B cell (primary cell): ENCODE measurements at regions not wholly inside any gene's neighbourhood (a gene's known extent, or its start where the extent isn't known, plus 50 kb on each side); places are given as distances from the start of the nearest gene placed in this dataset.
A peak's percentile ranks its signal among the peaks of the same experiment; 100 is the strongest.

ENCODE experiments used
- ATAC-seq: fragments of 200-7000 bp; cut with Tn5 transposase; one replicate; pipeline ENCODE4 v1.10.0; 2021; ENCODE audit warnings: low read depth, mild to moderate bottlenecking, moderate number of reproducible peaks, moderate library complexity
- CTCF ChIA-PET: fragments of 350-600 bp; sonication (Branson Sonifier 250); formaldehyde crosslinking; loops from one replicate; lab custom pipeline; 2021; ENCODE audit warnings: antibody characterized with exemption, inconsistent platforms; lab: Charles Lee
- POLR2A ChIA-PET: fragments of 350-600 bp; sonication (Branson Sonifier 250); formaldehyde crosslinking; loops from one replicate; lab custom pipeline; 2021; ENCODE audit warnings: antibody characterized with exemption; lab: Charles Lee
- DNase-seq: peaks from one replicate; pipeline ENCODE4 v3.0.0; 2013
- H2AFZ ChIP-seq: 2 replicates; pipeline ENCODE4 v1.6.1; 2012; ENCODE audit warnings: mild to moderate bottlenecking, low read depth, low read length; ENCODE audit not compliant: insufficient read depth, poor library complexity, severe bottlenecking
- H3K27ac ChIP-seq, 2 donors: 1 replicate in 1 of 2; 2 replicates in 1 of 2; pipeline ENCODE4 v1.5.1; 2012 to 2013; ENCODE audit warnings: low read length in 2 of 2, mild to moderate bottlenecking in 2 of 2, moderate library complexity in 1 of 2
- H3K27me3 ChIP-seq, 4 experiments: fragments of 200-600 bp in 1 of 4; sonication (generic) in 1 of 4; replicated peaks in 1 of 4; 1 replicate in 2 of 4; 2 replicates in 2 of 4; pipeline versions ENCODE4 v1.6.1 to v1.7.0; 2013 to 2016; ENCODE audit warnings: low read length in 3 of 4, mild to moderate bottlenecking in 2 of 4, mixed read lengths in 1 of 4, moderate library complexity in 1 of 4; ENCODE audit not compliant: insufficient read depth in 4 of 4, control insufficient read depth in 3 of 4; ENCODE audit errors: control extremely low read depth in 1 of 4
- H3K36me3 ChIP-seq, 2 experiments: replicated peaks in 1 of 2; 1 replicate in 1 of 2; 2 replicates in 1 of 2; pipeline versions ENCODE4 v1.6.1 to v1.7.1; 2013; ENCODE audit warnings: low read length in 1 of 2; ENCODE audit not compliant: insufficient read depth in 2 of 2, control insufficient read depth in 1 of 2; ENCODE audit errors: control extremely low read depth in 1 of 2, extremely low read depth in 1 of 2
- H3K4me1 ChIP-seq, 2 donors: fragments of 200-600 bp in 1 of 2; sonication (generic) in 1 of 2; 1 replicate in 1 of 2; 2 replicates in 1 of 2; pipeline versions ENCODE4 v1.5.1 to v1.6.1; 2013 to 2017; ENCODE audit warnings: low read length in 2 of 2; ENCODE audit not compliant: control insufficient read depth in 2 of 2, insufficient read depth in 2 of 2
- H3K4me2 ChIP-seq: replicated peaks from 2 replicates; pipeline ENCODE3; 2012; ENCODE audit warnings: mild to moderate bottlenecking, low read depth, low read length; ENCODE audit not compliant: poor library complexity, severe bottlenecking
- H3K4me3 ChIP-seq, 5 experiments: fragments of 200-600 bp in 1 of 5; sonication (generic) in 1 of 5; 1 replicate in 3 of 5; 2 replicates in 2 of 5; pipeline versions ENCODE4 v1.5.1 to v1.7.0; 2011 to 2016; ENCODE audit warnings: low read length in 4 of 5, mild to moderate bottlenecking in 4 of 5, low read depth in 2 of 5, control low read depth in 1 of 5, moderate library complexity in 1 of 5; ENCODE audit not compliant: insufficient read depth in 1 of 5; ENCODE audit errors: control extremely low read depth in 1 of 5, extremely low read depth in 1 of 5
- H3K79me2 ChIP-seq: fragments of 200-600 bp; sonication (generic); one replicate; pipeline ENCODE4 v1.6.0; 2016; ENCODE audit warnings: low read length; ENCODE audit not compliant: control insufficient read depth, insufficient read depth
- H3K9ac ChIP-seq: fragments of 200-600 bp; sonication (generic); 2 replicates; pipeline ENCODE4 v1.6.1; 2017; ENCODE audit warnings: mild to moderate bottlenecking, low read length, moderate library complexity
- H3K9me3 ChIP-seq, 3 donors: one replicate each; pipeline versions ENCODE4 v1.6.1 to v1.7.1; 2013; ENCODE audit warnings: low read length in 2 of 3; ENCODE audit not compliant: control insufficient read depth in 2 of 3, insufficient read depth in 1 of 3; ENCODE audit errors: control extremely low read depth in 1 of 3
- H4K20me1 ChIP-seq: 2 replicates; pipeline ENCODE4 v1.6.0; 2012; ENCODE audit warnings: mild to moderate bottlenecking, low read length; ENCODE audit not compliant: insufficient read depth, control insufficient read depth, poor library complexity, severe bottlenecking
- H3K27ac Mint-ChIP-seq: one replicate; pipeline ENCODE4 v1.8.0; 2021; ENCODE audit warnings: mixed read lengths
- H3K27me3 Mint-ChIP-seq: one replicate; pipeline ENCODE4 v1.8.0; 2021; ENCODE audit warnings: mixed read lengths
- H3K4me1 Mint-ChIP-seq: one replicate; pipeline ENCODE4 v1.8.0; 2021; ENCODE audit warnings: mixed read lengths
- H3K4me3 Mint-ChIP-seq: one replicate; pipeline ENCODE4 v1.8.0; 2021; ENCODE audit warnings: mixed read lengths
- H3K9me3 Mint-ChIP-seq: one replicate; pipeline ENCODE4 v1.8.0; 2022; ENCODE audit warnings: mixed read lengths; ENCODE audit not compliant: insufficient read depth
- CTCF ChIP-seq: fragments of 200-600 bp; IDR thresholded peaks from one replicate; pipeline ENCODE4 v1.8.0; 2022; ENCODE audit warnings: antibody characterized with exemption, mild to moderate bottlenecking
- EZH2 ChIP-seq: IDR thresholded peaks from 2 replicates; pipeline ENCODE4 v1.6.1; 2012; ENCODE audit warnings: borderline replicate concordance, low read depth, mild to moderate bottlenecking, moderate library complexity, low read length; ENCODE audit not compliant: insufficient read depth, poor library complexity, severe bottlenecking
- WGBS: methylation state at CpG from one replicate; pipeline ENCODE4 v1.1.5; 2013; ENCODE audit warnings: missing lambda C conversion rate; ENCODE audit not compliant: insufficient coverage; 5-methylcytosine and 5-hydroxymethylcytosine counted together
- intact Hi-C: fragments of 100-400 bp; cut with micrococcal nuclease; formaldehyde crosslinking; loops from one replicate; pipeline ENCODE4 v1.10.0; 2022

GRCh38 chr5:133742431-133742988 lies 130.2 kb upstream of the FSTL4 start:
- H3K9me3 Mint-ChIP-seq: peaks cover 2% of the 10 kb centered on the region
- H3K4me1 Mint-ChIP-seq: peaks cover 15% of the 10 kb centered on the region
- Histone ChIP-seq H3K27ac (no peak overlapping the region), H3K36me3 (no peaks in the 10 kb centered on the region), H3K4me1 (peaks cover 9 to 15% of the 10 kb centered on the region in 2 donors), H3K9ac (no peak overlapping the region), H3K27me3 (no peaks in the 10 kb centered on the region), H3K79me2 (no peaks in the 10 kb centered on the region), H3K4me3 (no peak overlapping the region), H3K9me3 (peaks cover 0 to 4% (median 0%) of the 10 kb centered on the region in 3 donors), H3K4me2 (peak overlapping the region; percentile 23), H4K20me1 (no peaks in the 10 kb centered on the region), H2AFZ (no peak overlapping the region)
- ChIA-PET CTCF (no interaction called here), POLR2A (no interaction called here)
- DNase-seq: peak; percentile 63
- 20% methylated on average over 7 of the region's 12 CpGs for WGBS
- peak; percentile 70 for ATAC-seq
- TF ChIP-seq CTCF (no peak), EZH2 (no peak)
- H3K27me3 Mint-ChIP-seq: peaks cover 4% of the 10 kb centered on the region
- H3K4me3 Mint-ChIP-seq: peak overlapping the region; percentile 37
- intact Hi-C loops: no loop called here
- peak overlapping the region; percentile 58 for H3K27ac Mint-ChIP-seq

GRCh38 chr5:133741818-133742355 lies 129.5 kb upstream of the FSTL4 start:
- no peak overlapping the region for H3K4me2 ChIP-seq
- Mint-ChIP-seq H3K27me3 (peaks cover 4% of the 10 kb centered on the region), H3K4me3 (no peak overlapping the region), H3K27ac (peak overlapping the region; percentile 38), H3K4me1 (peaks cover 15% of the 10 kb centered on the region), H3K9me3 (peaks cover under 1% of the 10 kb centered on the region)
- no peaks in the 10 kb centered on the region for H3K79me2 ChIP-seq
- DNase-seq: no peak
- CTCF ChIA-PET: no interaction called here
- H3K27me3 ChIP-seq: no peaks in the 10 kb centered on the region
- no peak overlapping the region for H3K27ac ChIP-seq
- peaks cover 0 to 2% (median 0%) of the 10 kb centered on the region in 3 donors for H3K9me3 ChIP-seq
- H3K4me1 ChIP-seq: peaks cover 9 to 15% of the 10 kb centered on the region in 2 donors
- WGBS: 85% methylated on average over 3 of the region's 4 CpGs
- TF ChIP-seq EZH2: no peak
- TF ChIP-seq CTCF: no peak
- H3K36me3 ChIP-seq: no peaks in the 10 kb centered on the region
- H2AFZ ChIP-seq: no peak overlapping the region
- ATAC-seq: no peak
- no peaks in the 10 kb centered on the region for H4K20me1 ChIP-seq
- no peak overlapping the region for H3K4me3 ChIP-seq
- H3K9ac ChIP-seq: no peak overlapping the region
- POLR2A ChIA-PET: no interaction called here
- intact Hi-C loops: no loop called here
